IMR-90 (cell line): ENCODE measurements at regions not wholly inside any gene's neighbourhood (a gene's known extent, or its start where the extent isn't known, plus 50 kb on each side); places are given as distances from the start of the nearest gene placed in this dataset.

ENCODE experiments used
- ATAC-seq: fragments of 200-7000 bp; cut with Tn5 transposase; 2 replicates; pipeline ENCODE4 v1.9.1; 2020; ENCODE audit warnings: low read depth, mild to moderate bottlenecking, moderate library complexity
- BruUV-seq: library from RNA; stranded (reverse); fragments of 400-500 nt; replicated peaks from 2 replicates; lab custom pipeline; 2021; lab: Mats Ljungman, UMichigan
- CTCF ChIA-PET: fragments of 300-600 bp; formaldehyde crosslinking; extraction: SDS; loops from one replicate; lab custom pipeline; 2021; ENCODE audit warnings: antibody characterized with exemption; lab: Yijun Ruan, JAX
- POLR2A ChIA-PET: fragments of 300-600 bp; sonication (Branson Sonifier 250); formaldehyde crosslinking; loops from one replicate; lab custom pipeline; 2022; ENCODE audit warnings: antibody characterized with exemption; ENCODE audit not compliant: unreplicated experiment; lab: Charles Lee
- DNase-seq: peaks from one replicate; pipeline ENCODE4 v3.0.0; 2013
- H2AFZ ChIP-seq: replicated peaks from 2 replicates; pipeline ENCODE3; 2013; ENCODE audit warnings: low read length, mild to moderate bottlenecking; ENCODE audit not compliant: poor library complexity
- H2AK5ac ChIP-seq: 2 replicates; pipeline ENCODE4 v1.6.1; 2013; ENCODE audit warnings: low read depth, low read length, inconsistent platforms
- H2AK9ac ChIP-seq: replicated peaks from 2 replicates; pipeline ENCODE3; 2013; ENCODE audit warnings: mild to moderate bottlenecking, low read depth, low read length, moderate library complexity; ENCODE audit not compliant: poor library complexity
- H2BK120ac ChIP-seq: 2 replicates; pipeline ENCODE4 v1.6.1; 2013; ENCODE audit warnings: low read depth, low read length, inconsistent platforms
- H2BK15ac ChIP-seq: 3 replicates; pipeline ENCODE4 v1.6.1; 2013; ENCODE audit warnings: low read depth, low read length, inconsistent platforms
- H2BK20ac ChIP-seq: 2 replicates; pipeline ENCODE4 v1.6.1; 2013; ENCODE audit warnings: low read depth, mild to moderate bottlenecking, inconsistent platforms, low read length, moderate library complexity
- H2BK5ac ChIP-seq: 2 replicates; pipeline ENCODE4 v1.6.1; 2013; ENCODE audit warnings: mild to moderate bottlenecking, low read depth, low read length, inconsistent platforms; ENCODE audit not compliant: poor library complexity, severe bottlenecking
- H3K14ac ChIP-seq: replicated peaks from 2 replicates; pipeline ENCODE4 v1.6.1; 2013; ENCODE audit warnings: low read depth, low read length, inconsistent platforms
- H3K18ac ChIP-seq: 2 replicates; pipeline ENCODE4 v1.6.1; 2013; ENCODE audit warnings: low read depth, low read length, control low read depth
- H3K23ac ChIP-seq: 2 replicates; pipeline ENCODE4 v1.6.1; 2013; ENCODE audit warnings: low read depth, low read length, inconsistent platforms
- H3K27ac ChIP-seq: 2 replicates; pipeline ENCODE4 v1.5.1; 2013; ENCODE audit warnings: mild to moderate bottlenecking, control low read depth, low read length; ENCODE audit not compliant: insufficient read depth
- H3K27me3 ChIP-seq: 2 replicates; pipeline ENCODE4 v1.6.1; 2013; ENCODE audit warnings: low read length; ENCODE audit not compliant: control insufficient read depth, insufficient read depth
- H3K36me3 ChIP-seq: 2 replicates; pipeline ENCODE4 v1.6.1; 2013; ENCODE audit warnings: low read length, mixed read lengths; ENCODE audit not compliant: control insufficient read depth, insufficient read depth
- H3K4ac ChIP-seq: 2 replicates; pipeline ENCODE4 v1.6.1; 2013; ENCODE audit warnings: low read depth, low read length, inconsistent platforms
- H3K4me1 ChIP-seq: 2 replicates; pipeline ENCODE4 v1.6.1; 2013; ENCODE audit warnings: low read length, mixed read lengths; ENCODE audit not compliant: control insufficient read depth, insufficient read depth
- H3K4me2 ChIP-seq: 2 replicates; pipeline ENCODE4 v1.6.1; 2013; ENCODE audit warnings: low read depth, mild to moderate bottlenecking, control low read depth, low read length, moderate library complexity
- H3K4me3 ChIP-seq: 2 replicates; pipeline ENCODE4 v1.5.1; 2013; ENCODE audit warnings: low read depth, mild to moderate bottlenecking, control low read depth, low read length, moderate library complexity; ENCODE audit not compliant: insufficient read depth
- H3K56ac ChIP-seq: 2 replicates; pipeline ENCODE4 v1.6.1; 2013; ENCODE audit warnings: low read length, inconsistent platforms; ENCODE audit not compliant: insufficient read depth; ENCODE audit errors: extremely low read depth
- H3K79me1 ChIP-seq, 2 experiments: 2 replicates each; pipeline ENCODE4 v1.6.1; 2013; ENCODE audit warnings: low read length in 2 of 2, inconsistent platforms in 1 of 2, low read depth in 1 of 2
- H3K9ac ChIP-seq: 2 replicates; pipeline ENCODE4 v1.6.1; 2013; ENCODE audit warnings: low read depth, low read length, control low read depth
- H3K9me1 ChIP-seq: 2 replicates; pipeline ENCODE4 v1.6.1; 2013; ENCODE audit warnings: low read length, inconsistent platforms; ENCODE audit not compliant: insufficient read depth
- H3K9me3 ChIP-seq: 2 replicates; pipeline ENCODE4 v1.6.1; 2013; ENCODE audit warnings: low read length; ENCODE audit not compliant: control insufficient read depth, insufficient read depth
- H4K20me1 ChIP-seq: 2 replicates; pipeline ENCODE4 v1.6.1; 2013; ENCODE audit warnings: low read length, inconsistent platforms; ENCODE audit not compliant: insufficient read depth
- H4K5ac ChIP-seq: 2 replicates; pipeline ENCODE4 v1.6.1; 2013; ENCODE audit warnings: mild to moderate bottlenecking, low read depth, low read length, control low read depth
- H4K8ac ChIP-seq, 2 experiments: 2 replicates each; pipeline ENCODE4 v1.6.1; 2013; ENCODE audit warnings: low read depth in 2 of 2, low read length in 2 of 2, control low read depth in 1 of 2, inconsistent platforms in 1 of 2
- H4K91ac ChIP-seq: 2 replicates; pipeline ENCODE4 v1.6.1; 2013; ENCODE audit warnings: low read depth, low read length, inconsistent platforms; ENCODE audit not compliant: insufficient read depth
- BHLHE40 ChIP-seq: fragments of 150-350 bp; IDR thresholded peaks from 2 replicates; pipeline ENCODE4 v1.6.1; 2016; ENCODE audit warnings: mild to moderate bottlenecking, low read depth, low read length
- CEBPB ChIP-seq: IDR thresholded peaks from 2 replicates; pipeline ENCODE4 v1.6.1; 2012; ENCODE audit warnings: low read depth, low read length, improper control_type of control experiment
- CHD1 ChIP-seq: IDR thresholded peaks from 2 replicates; pipeline ENCODE4 v1.6.1; 2012; ENCODE audit warnings: low read depth, low read length, improper control_type of control experiment
- CTCF ChIP-seq: conservative IDR thresholded peaks from 2 replicates; pipeline ENCODE4 v1.5.1; 2012; ENCODE audit warnings: mild to moderate bottlenecking, low read depth, low read length, improper control_type of control experiment
- ELK1 ChIP-seq: fragments of 150-350 bp; IDR thresholded peaks from 2 replicates; pipeline ENCODE4 v1.6.1; 2016; ENCODE audit warnings: low read depth, mild to moderate bottlenecking, low read length, moderate library complexity, borderline replicate concordance
- MAFK ChIP-seq: IDR thresholded peaks from 2 replicates; pipeline ENCODE4 v1.6.1; 2012; ENCODE audit warnings: low read depth, low read length, improper control_type of control experiment
- MAZ ChIP-seq: IDR thresholded peaks from 2 replicates; pipeline ENCODE4 v1.6.1; 2012; ENCODE audit warnings: low read depth, mild to moderate bottlenecking, low read length, improper control_type of control experiment, moderate library complexity, borderline replicate concordance
- MXI1 ChIP-seq: IDR thresholded peaks from 2 replicates; pipeline ENCODE4 v1.6.1; 2012; ENCODE audit warnings: low read depth, mild to moderate bottlenecking, low read length, moderate library complexity, borderline replicate concordance
- NFE2L2 ChIP-seq: fragments of 150-350 bp; IDR thresholded peaks from 2 replicates; pipeline ENCODE4 v1.6.1; 2016; ENCODE audit warnings: low read depth, mild to moderate bottlenecking, low read length
- RAD21 ChIP-seq: IDR thresholded peaks from 2 replicates; pipeline ENCODE4 v1.6.1; 2012; ENCODE audit warnings: low read length, improper control_type of control experiment
- RFX5 ChIP-seq: IDR thresholded peaks from 2 replicates; pipeline ENCODE4 v1.8.0; 2012; ENCODE audit warnings: low read depth, mild to moderate bottlenecking, low read length, moderate library complexity
- USF2 ChIP-seq: fragments of 150-350 bp; IDR thresholded peaks from 2 replicates; pipeline ENCODE4 v1.6.1; 2017; ENCODE audit warnings: mild to moderate bottlenecking, antibody characterized with exemption, low read length, low read depth
- WGBS, 2 experiments: methylation state at CpG; one replicate each; pipeline versions ENCODE4 v1.1.5 to v1.1.7; 2013; ENCODE audit warnings: missing lambda C conversion rate in 2 of 2; ENCODE audit not compliant: insufficient read length in 1 of 2; ENCODE audit errors: extremely low coverage in 2 of 2; 5-methylcytosine and 5-hydroxymethylcytosine counted together
- dilution Hi-C: fragments of 300-500 bp; cut with HindIII; formaldehyde crosslinking; loops from one replicate; pipeline ENCODE4 v1.14.3; 2018; ENCODE audit warnings: low sequenced_read_pairs; ENCODE audit not compliant: unreplicated experiment
- in situ Hi-C: fragments of 300-500 bp; cut with MboI; formaldehyde crosslinking; loops from 3 replicates; pipeline ENCODE4 v1.14.3; 2019; ENCODE audit warnings: low sequenced_read_pairs, inconsistent platforms, mixed read lengths
- intact Hi-C: fragments of 100-400 bp; cut with micrococcal nuclease; formaldehyde crosslinking; loops from 2 replicates; pipeline ENCODE4 v1.10.0; 2022

- Histone ChIP-seq H3K4me1 (peaks cover 3% of the 10 kb centered on the region; the same call in 1 of the 2 replicates), H3K4me2 (no peak overlapping the region), H3K56ac (no peak overlapping the region), H2BK15ac (no peak overlapping the region), H3K79me1 (no peaks in the 10 kb centered on the region), H3K27ac (no peak overlapping the region), H3K36me3 (no peaks in the 10 kb centered on the region), H2AK5ac (no peak overlapping the region), H4K8ac (no peak overlapping the region), H2AK9ac (no peak overlapping the region), H3K9me3 (no peaks in the 10 kb centered on the region), H3K23ac (no peak overlapping the region), H3K18ac (no peak overlapping the region), H4K20me1 (no peaks in the 10 kb centered on the region), H3K9me1 (no peaks in the 10 kb centered on the region), H2AFZ (no peak overlapping the region), H4K5ac (no peak overlapping the region), H2BK20ac (no peak overlapping the region), H2BK120ac (no peak overlapping the region), H2BK5ac (no peak overlapping the region), H3K27me3 (no peaks in the 10 kb centered on the region), H3K4ac (no peak overlapping the region), H3K4me3 (no peak overlapping the region), H3K14ac (no peak overlapping the region), H4K91ac (no peak overlapping the region), H3K9ac (no peak overlapping the region)
- ChIA-PET CTCF (no interaction called here), POLR2A (no interaction called here)
- dilution Hi-C loops = no loop called here
- in situ Hi-C loops = loop anchor here (10.0 kb wide), 1 partner anchor 60 kb away; no protein-coding TSS in a partner anchor
- ATAC-seq (no peak), DNase-seq (no peak)
- WGBS, 2 experiments = no CpG with 5 or more reads among the region's 6 CpGs
- BruUV-seq = no TSS peak
- TF ChIP-seq CTCF (no peak), MAFK (no peak), USF2 (no peak), CEBPB (no peak), RFX5 (no peak), ELK1 (no peak), MXI1 (no peak), RAD21 (no peak), BHLHE40 (no peak), MAZ (no peak), NFE2L2 (no peak), CHD1 (no peak)
- intact Hi-C loops = no loop called here
These were observed 719.4 kb downstream of the DIAPH3 start for GRCh38 chr13:59444210-59444857.
